ENCODE measurements at regions not wholly inside any gene's neighbourhood (a gene's known extent, or its start where the extent isn't known, plus 50 kb on each side); places are given as distances from the start of the nearest gene placed in this dataset.

GRCh38 chr7:18396953-18397352 is 98.6 kb upstream of the HDAC9 start:
- TF ChIP-seq, protein P1, sequence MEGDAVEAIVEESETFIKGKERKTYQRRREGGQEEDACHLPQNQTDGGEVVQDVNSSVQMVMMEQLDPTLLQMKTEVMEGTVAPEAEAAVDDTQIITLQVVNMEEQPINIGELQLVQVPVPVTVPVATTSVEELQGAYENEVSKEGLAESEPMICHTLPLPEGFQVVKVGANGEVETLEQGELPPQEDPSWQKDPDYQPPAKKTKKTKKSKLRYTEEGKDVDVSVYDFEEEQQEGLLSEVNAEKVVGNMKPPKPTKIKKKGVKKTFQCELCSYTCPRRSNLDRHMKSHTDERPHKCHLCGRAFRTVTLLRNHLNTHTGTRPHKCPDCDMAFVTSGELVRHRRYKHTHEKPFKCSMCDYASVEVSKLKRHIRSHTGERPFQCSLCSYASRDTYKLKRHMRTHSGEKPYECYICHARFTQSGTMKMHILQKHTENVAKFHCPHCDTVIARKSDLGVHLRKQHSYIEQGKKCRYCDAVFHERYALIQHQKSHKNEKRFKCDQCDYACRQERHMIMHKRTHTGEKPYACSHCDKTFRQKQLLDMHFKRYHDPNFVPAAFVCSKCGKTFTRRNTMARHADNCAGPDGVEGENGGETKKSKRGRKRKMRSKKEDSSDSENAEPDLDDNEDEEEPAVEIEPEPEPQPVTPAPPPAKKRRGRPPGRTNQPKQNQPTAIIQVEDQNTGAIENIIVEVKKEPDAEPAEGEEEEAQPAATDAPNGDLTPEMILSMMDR (conservative IDR thresholded peaks at IDR 0.05 in 1 of 2, IDR thresholded peaks at IDR 0.05 in 1 of 2; ENCODE audit: extremely low read depth in 1 of 2, insufficient read depth in 1 of 2, low read depth in 1 of 2, low read length in 2 of 2) = no peak
- no peak for TF ChIP-seq EZH2 (IDR thresholded peaks at IDR 0.05; ENCODE audit: borderline replicate concordance, low read length)
